Gastroesophageal sphincter (tissue), 3 donors: ENCODE measurements at regions not wholly inside any gene's neighbourhood (a gene's known extent, or its start where the extent isn't known, plus 50 kb on each side); places are given as distances from the start of the nearest gene placed in this dataset.

Experiments
- CTCF ChIP-seq, 4 experiments: fragments of 200-600 bp in 2 of 4; fragments of 450-650 bp in 2 of 4; sonication (generic) in 1 of 4; IDR thresholded peaks; one replicate each; pipeline ENCODE4 v1.5.1; 2017 to 2019; ENCODE audit warnings: antibody characterized with exemption in 4 of 4, mild to moderate bottlenecking in 2 of 4, moderate library complexity in 2 of 4
- EP300 ChIP-seq: sonication (generic); formaldehyde crosslinking; IDR thresholded peaks from one replicate; pipeline ENCODE4 v1.6.1; 2017; ENCODE audit warnings: antibody characterized with exemption, mild to moderate bottlenecking
- POLR2A ChIP-seq, 2 donors: fragments of 450-650 bp; IDR thresholded peaks; one replicate each; pipeline ENCODE4 v1.6.1; 2017; ENCODE audit warnings: antibody characterized with exemption in 2 of 2, mild to moderate bottlenecking in 2 of 2, moderate library complexity in 1 of 2
- POLR2AphosphoS5 ChIP-seq: sonication (generic); formaldehyde crosslinking; IDR thresholded peaks from one replicate; pipeline ENCODE4 v1.6.1; 2017; ENCODE audit warnings: antibody characterized with exemption

- TF ChIP-seq CTCF (IDR thresholded peaks at IDR 0.05) (no peak), POLR2A (IDR thresholded peaks at IDR 0.05) (no peak), POLR2AphosphoS5 (no peak), EP300 (no peak)
These were observed 2677.7 kb downstream of the ARAP2 start for GRCh38 chr4:33566649-33567048.
